GM19328 (cell line): ENCODE measurements at regions not wholly inside any gene's neighbourhood (a gene's known extent, or its start where the extent isn't known, plus 50 kb on each side); places are given as distances from the start of the nearest gene placed in this dataset.
"Not testable (repeated sequence)": the region's sequence is repeated elsewhere in the genome, so short reads cannot be mapped to it uniquely, and the experiment has no call there.

Source experiments
- ATAC-seq: cut with Tn5 transposase; IDR thresholded peaks from one replicate; pipeline ENCODE4 v1.9.1; 2021; ENCODE audit warnings: mild to moderate bottlenecking, moderate library complexity; ENCODE audit not compliant: unreplicated experiment

- ATAC-seq, result not testable (repeated sequence)
These were observed 53.6 kb upstream of the ROPN1B start for GRCh38 chr3:125915437-125915787.

GRCh38 chr3:125915792-125916375, 53.1 kb upstream of the ROPN1B start:
- ATAC-seq, result peak; percentile 74

- ATAC-seq, result peak; percentile 84
These were observed 52.5 kb upstream of the ROPN1B start for GRCh38 chr3:125916376-125916978.

GRCh38 chr3:125917020-125917549, 51.9 kb upstream of the ROPN1B start:
- not testable (repeated sequence) for ATAC-seq

- not testable (repeated sequence) for ATAC-seq
These were observed 51.0 kb upstream of the ROPN1B start for GRCh38 chr3:125918024-125918423.

- ATAC-seq, result not testable (repeated sequence)
These were observed 50.5 kb upstream of the ROPN1B start for GRCh38 chr3:125918451-125918850.

GRCh38 chr3:125918866-125919265, 50.1 kb upstream of the ROPN1B start:
- ATAC-seq, result not testable (repeated sequence)
